ENCODE measurements at regions not wholly inside any gene's neighbourhood (a gene's known extent, or its start where the extent isn't known, plus 50 kb on each side); places are given as distances from the start of the nearest gene placed in this dataset.
"Not testable (repeated sequence)": the region's sequence is repeated elsewhere in the genome, so short reads cannot be mapped to it uniquely, and the experiment has no call there.

DNA sequence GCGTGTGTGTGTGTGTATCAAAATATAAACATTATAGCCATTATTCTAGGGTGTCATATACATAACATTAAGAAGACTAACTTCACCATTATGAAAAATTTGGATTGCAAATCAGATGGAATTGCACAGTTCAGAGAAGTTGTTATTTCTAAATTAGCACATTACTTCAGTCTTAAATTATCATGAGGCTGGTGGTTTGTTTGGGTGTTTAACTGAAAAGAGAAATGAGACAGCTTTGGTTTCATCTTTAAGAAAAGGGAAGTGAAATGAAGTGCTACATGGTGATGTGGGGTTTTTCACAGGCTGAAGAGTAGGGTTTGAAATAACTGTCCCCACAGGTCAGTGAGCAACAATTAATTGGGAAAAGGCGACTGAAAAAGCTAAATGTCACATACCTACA is 161.2 kb upstream of the XIRP2 start:
- DNase-seq = no peak

DNA sequence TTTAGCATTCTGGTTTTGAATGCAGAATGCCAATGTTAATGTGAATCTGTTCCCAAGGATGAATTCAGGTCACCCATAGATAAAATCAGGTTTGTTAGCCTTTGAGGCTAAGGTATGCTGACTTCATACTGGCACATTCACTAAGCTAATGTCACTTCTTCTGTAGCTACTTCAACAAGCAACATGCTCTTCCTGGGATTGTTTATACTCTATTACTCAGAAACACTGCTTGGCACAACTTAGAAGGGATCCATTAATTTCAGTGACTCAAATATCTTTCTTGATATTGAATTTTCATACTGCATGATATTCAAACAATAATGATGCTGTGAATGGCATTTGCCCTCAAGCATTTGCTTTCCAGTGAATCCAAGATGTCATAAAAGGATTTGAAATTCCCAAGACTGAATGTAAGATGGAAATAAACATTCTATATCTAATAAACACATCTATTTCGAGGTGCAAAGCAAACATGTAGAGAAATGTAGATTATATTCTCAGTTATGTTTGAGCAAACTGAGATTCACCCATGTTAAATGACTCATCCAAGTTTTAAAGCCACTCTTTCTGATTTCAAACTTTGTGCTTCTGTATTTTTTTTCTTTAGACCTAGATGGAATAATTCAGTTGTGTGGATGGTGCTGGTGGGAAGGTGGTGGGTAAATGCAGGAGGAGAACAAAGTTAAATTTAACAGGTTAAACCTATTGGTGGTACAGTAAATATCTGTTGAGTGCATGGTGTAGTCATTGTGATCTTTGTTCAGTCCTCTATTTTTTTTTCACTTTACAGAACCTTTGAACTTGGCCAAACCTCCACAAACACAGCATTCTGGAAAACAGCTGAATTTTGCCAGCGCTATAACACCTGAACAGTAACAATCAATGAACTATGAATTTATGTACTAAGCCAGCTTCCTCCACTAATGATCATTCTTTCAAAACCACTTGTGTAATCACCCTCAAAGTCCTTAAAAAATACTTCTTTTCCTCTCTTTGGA is 162.1 kb upstream of the XIRP2 start:
- DNase-seq = no peak

DNA sequence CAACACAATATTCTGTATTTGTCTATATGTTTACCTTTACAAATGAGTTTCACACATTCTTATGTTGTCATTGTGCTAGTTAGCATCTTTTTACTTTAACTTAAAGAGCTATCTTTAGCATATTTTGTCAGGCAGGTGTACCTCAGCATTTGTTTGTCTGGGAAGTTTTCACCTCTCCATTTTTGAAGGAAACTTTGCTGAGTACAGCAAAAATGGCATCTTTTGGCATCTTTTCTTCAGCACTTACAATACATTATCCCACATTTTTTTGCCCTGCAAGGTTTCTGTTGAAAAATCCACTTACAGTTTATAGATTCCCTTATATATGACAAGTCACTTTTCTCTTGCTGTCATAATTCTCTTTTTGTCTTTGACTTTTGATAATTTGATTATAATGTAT is 171.3 kb upstream of the XIRP2 start:
- DNase-seq = no peak

DNA sequence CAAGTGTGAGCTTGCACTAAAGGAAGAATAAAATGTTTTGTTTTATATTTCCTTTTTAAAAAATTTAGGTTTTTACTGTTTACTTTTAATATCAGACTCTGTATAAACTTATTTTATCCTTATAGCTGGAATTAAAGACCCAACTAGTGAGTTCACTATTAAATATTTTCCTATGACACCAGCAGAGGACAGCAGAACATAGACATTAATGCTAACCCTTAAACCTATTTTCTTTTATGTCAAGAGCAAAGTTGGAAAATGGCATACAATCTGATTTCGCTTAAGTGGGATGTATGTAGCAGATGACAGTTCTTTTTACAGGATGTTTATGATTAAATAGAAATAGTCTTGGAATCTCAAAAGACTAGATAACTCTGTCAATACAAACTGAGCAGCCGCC is 188.2 kb upstream of the XIRP2 start:
- DNase-seq = peak; percentile 15

DNA sequence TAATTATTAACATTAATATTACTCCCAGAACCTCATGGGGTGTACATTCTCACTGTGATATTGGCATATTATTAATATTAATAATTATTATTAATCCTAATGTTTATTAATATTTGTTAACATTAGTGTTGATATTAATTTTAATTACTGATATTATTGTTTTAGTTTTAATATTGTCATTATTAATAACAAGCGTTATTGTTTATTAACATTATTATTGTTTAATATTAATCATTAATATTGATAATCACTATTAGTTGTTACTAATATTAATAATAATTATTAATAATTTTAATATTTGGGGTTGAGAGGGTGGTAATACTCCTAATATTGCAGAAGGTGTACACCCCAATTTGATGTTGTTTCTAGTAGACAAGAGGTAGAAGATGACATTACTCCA is 193.1 kb upstream of the XIRP2 start:
- DNase-seq = no peak

DNA sequence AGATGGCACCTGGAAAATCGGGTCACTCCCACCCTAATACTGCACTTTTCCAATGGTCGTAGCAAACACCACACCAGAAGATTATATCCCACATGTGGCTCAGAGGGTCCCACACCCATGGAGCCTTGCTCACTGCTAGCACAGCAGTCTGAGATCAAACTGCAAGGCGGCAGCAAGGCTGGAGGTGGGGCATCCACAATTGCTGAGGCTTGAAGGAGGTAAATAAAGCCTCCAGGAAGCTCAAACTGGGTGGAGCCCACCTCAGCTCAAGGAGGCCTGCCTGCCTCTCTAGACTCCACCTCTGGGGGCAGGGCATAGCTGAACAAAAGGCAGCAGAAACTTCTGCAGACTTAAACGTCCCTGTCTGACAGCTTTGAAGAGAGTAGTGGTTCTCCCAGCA is 192.0 kb upstream of the SCN7A start:
- DNase-seq = not testable (repeated sequence)

DNA sequence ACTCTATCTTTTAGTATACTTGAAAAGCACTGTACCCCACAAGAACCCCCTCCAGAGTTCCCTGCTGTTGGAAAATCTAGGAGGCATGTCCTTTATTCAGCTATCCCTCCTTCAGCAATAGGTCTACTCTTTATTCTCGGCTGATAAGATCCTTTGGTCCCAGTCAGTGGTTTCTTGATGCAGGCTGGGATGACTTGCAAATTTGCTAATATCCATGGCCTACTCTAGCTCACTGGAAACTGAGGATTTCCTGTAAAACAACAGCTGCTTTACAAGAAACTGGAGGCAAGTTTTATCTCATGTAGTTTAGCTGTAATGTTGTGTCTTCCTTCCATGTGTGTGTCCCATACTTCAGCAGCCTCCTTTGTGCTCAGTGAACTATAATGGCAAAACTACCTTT is 183.9 kb upstream of the SCN7A start:
- DNase-seq = no peak

DNA sequence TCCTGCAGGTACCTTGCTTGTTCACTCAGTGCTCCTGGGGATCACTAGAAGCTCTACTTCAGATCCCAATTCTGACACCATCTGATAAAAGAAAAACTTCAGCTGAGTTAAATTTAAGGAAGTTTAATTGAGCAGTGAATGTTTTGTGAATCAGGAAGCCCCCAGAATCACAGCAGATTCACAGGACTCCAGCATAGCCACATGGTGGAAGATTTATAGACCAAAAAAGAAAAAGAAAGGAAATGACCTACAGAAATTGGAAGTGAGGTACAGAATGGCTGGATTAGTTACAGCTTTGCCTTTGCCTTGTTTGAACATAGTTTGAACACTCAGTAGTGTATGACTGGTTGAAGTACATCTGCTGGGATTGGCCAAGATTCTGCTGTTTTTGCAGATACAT is 182.7 kb upstream of the SCN7A start:
- no peak for DNase-seq

DNA sequence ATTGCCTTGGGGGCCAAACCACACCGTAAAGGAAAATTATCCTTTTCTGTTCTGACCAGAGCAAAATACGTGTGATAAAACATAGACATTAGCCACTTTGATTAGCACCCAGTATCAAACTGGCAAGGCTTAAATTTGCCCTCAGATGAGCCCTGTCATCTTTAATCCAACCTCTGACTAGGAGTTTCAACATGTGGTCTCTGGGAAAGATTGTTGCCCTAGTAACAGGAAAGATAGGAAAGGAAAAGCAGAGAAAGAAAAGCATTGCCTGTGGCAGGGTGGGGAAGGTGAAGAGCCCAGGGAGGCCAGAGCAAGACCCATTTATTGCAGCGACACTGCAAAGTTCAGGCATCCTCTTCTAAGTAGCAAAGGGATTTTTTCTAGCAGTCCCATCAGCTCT is 181.5 kb upstream of the SCN7A start:
- no peak for DNase-seq

DNA sequence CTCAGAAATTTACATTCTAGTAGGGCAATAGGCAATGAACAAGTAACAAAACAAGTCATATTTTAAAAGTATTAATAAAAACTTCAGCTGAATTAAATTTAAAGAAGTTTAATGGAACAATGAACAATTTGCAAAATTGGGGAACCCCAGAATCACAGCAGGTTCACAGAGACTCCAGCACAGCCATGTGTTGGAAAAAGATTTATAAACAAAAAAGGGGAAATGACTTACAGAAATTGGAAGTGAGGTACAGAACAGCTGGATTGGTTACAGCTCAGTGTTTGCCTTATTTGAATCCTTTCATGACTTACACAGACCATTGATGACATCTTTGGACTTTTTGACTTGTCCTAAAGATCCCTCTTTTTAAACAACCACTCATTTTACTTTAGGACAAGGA is 179.9 kb upstream of the SCN7A start:
- DNase-seq = no peak

DNA sequence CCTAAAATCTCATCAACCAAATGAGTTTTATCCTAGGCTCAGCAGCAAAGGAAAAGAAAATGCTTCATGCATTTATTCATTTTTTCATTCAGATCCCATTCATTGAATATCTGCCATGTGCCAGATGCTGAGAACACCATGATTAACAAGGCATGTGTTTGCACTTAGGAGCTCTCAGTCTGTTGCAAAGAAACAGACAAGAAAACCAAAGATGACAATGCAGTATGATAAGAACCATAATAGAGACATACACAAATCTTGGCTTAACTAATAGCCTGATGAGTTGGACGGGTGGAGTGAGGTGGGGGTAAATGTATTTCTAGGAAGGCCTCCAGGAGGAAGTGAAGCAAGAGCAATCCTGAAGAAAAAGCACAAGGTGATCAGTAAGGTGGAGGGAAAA is 177.8 kb upstream of the SCN7A start:
- no peak for DNase-seq

DNA sequence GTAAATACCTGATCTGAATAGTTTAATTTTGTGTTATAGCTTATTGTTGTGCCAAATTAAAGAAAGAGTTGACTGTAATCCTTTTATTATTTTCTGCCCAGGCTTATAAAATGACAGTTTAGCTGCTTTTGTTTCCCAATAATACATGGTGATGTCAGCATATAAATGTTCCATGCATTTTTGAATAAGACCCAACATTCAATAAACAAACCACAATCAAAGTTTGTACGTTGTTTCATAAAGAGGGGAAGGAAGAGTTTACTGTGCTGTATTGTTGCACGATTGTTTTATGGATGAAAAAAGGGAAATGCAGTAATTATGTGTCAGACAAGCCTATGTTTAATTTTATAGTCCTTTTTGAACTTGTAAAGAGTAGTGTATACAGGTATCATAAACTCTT is 177.2 kb upstream of the SCN7A start:
- no peak for DNase-seq

DNA sequence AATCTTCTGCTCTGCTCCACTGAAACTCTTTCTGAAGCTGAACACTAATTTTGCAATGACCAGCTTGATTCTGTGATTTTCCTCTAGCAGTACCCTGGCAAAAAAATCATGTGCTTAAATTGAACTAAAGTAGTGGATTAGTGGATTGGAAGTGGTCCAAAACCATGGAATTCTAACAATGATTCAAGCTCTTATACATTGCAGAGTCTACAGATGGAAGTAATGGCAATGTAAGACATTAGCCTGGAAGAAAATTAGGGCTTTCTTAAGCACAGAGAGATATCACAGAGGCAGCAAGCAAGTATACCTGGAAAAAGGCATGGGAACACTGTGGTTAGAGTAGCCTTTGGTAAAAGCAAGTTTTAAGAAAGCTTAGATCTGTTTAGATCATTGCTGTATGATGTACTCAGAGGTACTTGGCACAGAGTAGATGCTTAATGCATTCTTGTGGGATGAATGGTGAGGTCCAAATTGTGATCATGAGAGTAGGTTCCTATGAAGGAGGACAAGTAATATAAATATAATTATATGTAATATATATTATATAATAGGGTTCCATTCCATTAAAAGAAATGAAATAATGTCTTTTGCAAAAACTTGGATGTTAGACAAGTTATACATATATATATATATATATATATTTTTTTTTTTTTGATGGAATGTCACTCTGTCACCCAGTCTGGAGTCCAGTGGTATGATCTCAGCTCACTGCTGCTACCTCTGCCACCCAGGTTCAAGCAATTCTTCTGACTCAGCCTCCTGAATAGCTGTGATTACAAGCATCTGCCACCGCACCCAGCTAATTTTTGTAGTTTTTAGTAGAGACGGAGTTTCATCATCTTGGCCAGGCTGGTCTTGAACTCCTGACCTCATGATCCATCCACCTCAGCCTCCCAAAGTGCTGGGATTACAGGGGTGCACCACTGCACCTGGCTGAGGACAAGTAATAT is 172.2 kb upstream of the SCN7A start:
- DNase-seq = no peak

DNA sequence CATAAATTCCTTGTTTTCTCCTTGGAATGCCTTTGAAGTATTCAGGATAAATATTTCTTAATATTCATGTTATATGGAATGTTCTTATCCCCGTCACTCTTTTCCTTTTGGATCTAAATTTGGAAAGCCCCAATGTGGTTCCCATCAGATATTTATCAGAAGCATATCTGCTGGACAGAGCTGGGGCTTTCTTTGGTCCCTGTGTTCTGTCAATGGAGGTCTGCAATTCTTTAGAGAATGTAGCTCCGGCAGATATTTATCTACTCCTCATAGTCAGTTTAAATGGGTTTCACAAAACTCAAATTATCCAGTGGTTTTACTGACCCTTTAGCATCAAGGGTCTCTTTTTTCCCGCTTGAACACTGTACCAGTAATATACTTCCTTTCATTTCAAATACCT is 167.8 kb upstream of the SCN7A start:
- no peak for DNase-seq

DNA sequence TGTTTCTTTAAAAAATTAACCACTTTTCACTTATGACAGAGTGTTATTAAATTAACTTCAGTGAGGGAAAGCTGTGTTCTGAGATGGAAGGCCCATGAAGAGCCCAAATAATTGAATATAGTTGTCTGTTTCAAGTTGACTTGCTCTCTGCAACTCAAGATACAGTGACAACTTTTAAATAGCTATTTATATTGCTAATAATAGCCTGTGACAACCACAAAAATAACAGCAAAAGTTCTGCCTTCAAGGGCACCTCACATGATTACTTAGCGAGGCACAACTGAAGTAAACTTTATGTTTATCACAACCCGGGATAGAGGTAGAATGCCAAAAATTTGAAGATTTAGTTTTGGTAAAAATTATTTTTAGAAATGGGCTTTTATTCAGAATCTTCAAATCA is 167.3 kb upstream of the SCN7A start:
- DNase-seq = no peak

DNA sequence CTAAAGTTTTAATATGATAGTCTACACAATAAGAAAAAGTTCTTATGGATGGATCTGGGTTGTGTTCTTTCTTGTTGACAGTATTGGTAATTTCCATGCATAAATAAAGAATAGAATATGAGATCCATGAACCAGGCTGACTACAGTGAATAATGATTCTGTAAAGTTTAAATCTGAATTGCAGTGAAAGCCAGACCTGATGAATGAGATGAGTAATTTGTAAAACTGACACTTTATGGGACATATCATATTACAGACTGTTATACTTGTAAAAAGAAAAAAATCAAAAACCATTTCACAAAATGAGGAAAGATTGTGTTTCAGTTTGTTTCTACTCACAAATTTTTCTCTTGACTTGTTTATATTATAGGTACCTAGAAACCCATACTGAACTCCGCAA is 164.9 kb upstream of the SCN7A start:
- no peak for DNase-seq

DNA sequence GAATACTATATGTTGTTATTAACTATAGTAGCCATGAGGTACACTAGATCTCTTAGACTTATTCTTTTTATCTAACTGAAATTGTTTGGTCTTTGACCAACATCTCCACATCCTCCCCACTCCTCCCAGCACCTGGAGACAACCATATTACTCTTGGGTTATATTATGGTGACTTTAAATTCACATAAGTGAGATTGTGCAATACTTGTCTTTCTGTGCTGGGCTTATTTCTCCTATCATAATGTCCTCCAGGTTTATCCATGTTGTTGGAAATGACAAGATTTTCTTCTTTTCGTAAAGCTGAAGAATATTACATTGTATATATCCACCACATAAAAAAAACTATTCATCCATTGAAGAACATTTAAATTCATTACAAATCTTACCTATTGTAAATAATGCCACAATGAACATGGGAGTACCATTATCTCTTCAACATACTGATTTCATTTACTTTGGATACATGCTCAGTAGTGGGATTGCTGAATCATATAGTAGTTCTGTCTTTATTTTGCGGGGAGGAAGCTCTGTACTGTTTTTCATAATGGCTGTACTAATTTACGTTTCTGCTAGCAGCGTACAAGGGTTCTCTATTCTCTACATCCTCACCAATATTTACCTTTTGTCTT is 159.2 kb upstream of the SCN7A start:
- peak; percentile 87 for DNase-seq

DNA sequence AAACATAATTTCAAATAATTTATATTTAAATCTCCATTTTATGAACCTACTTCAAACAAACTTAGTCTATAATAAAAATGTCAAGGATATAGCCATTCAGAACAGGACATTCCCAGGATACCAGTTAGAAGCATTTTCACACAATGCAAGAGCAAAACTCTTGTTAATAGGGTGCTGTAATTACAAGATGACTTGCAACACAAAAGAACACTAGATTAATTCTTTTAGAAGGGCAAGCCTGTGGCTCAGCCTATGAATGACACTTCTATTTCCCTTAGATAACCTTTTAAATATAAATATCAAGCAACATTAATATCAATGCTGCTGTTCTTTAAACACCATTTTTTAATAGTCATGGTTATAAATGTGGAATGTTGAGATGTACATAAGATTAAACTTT is 157.9 kb upstream of the SCN7A start:
- peak; percentile 4 for DNase-seq

DNA sequence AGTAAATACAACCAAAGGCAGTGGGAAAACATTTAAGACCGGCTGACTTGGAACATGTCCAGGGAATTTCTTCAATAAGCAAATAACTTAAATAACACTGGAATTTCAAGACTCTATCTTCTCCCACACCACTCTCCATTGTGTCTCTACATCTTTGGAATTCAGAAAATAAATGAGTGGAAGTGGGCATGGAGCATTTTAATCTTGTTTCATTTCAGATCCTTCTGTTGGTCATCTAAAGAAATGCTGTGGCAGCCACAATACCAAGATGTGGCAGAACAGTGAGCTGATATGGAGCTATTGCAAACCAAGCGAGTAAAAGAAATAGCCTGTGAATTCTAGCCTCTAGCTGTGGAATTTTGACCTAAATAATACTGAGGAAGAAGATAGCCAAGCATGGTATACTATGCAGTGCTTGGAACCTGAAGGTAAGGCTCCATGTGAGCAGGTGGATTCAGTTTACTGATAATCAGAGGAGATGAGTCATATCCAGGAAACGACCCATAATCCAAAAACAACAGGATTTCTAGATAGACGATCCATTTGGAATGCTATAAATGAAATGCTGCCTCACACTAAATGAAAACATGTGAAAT is 157.1 kb upstream of the SCN7A start:
- peak; percentile 59 for DNase-seq

DNA sequence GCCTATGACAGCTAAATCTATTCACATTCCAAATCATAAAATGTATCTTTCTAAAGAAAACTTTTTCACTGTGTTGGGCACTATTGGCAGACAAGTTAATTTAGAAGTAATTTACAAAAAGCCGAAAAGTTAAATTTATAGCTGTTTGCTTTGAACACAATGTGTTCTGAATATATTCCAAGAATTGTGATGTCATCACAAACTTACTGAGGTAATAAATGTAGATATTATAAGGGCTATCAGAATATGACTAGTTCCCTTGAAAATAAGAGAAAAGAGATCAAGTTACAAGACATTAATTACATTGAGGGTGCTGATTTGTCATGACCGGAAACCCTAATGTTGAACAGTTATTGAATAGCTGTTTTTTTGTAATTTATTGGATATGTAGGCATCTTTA is 153.9 kb upstream of the SCN7A start:
- DNase-seq = no peak

DNA sequence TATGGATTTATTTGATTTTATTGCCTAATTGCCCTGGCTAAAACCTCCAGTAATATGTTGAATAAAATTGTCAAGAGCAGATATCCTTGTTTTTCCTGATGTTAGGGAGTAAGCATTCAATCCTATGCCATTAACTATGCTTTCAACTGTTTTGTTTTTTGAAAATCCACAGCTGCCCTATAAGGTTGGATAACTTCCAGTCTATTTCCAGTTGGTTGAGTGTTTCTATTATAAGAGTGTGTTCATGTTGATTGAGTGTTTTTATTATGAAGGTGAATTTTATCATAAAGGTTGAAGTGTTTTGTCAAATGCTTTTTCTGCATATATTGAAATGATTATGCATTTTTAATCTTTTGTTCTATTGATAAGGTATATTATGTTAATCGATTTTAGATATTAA is 149.9 kb upstream of the SCN7A start:
- no peak for DNase-seq

DNA sequence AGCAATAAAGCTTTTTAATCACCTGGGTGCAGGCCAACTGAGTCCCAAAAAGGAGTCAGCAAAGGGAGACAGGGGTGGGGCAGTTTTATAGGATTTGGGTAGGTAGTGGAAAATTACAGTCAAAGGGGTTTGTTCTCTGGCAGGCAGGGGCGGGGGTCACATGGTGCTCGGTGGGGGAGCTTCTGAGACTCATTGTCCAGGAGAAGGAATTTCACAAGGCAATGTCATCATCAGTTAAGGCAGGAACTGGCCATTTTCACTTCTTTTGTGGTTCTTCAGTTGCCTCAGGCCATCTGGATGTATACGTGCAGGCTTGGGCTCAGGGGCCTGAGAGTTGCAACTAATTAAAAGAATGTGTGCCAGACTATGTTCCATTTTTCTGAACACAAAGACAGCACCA is 147.5 kb upstream of the SCN7A start:
- not testable (repeated sequence) for DNase-seq

DNA sequence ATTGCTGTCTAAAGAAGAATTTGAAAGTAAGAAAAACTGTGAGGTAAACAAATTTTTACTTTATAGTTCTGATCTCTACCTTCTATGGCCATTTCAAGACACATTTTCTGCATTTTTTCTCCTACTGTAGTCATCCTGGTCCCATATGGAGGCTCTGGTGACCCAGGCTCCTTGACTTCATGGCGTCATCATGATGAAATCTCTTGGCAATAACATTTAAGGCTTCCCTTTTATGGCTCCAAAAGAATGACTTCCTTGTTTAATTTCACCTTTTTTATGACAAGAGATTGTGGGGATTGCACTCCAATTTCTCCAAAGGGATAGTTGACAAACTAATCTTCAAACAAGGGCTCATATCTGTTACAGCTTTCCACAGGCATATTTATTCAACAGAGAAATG is 143.0 kb upstream of the SCN7A start:
- DNase-seq = no peak

Measured in NCI-H69 (cell line).